ENCODE measurements at regions not wholly inside any gene's neighbourhood (a gene's known extent, or its start where the extent isn't known, plus 50 kb on each side); places are given as distances from the start of the nearest gene placed in this dataset.
"Not testable (repeated sequence)": the region's sequence is repeated elsewhere in the genome, so short reads cannot be mapped to it uniquely, and the experiment has no call there.

GRCh38 chr13:65966991-65967451, 1263.1 kb downstream of the PCDH9 start:
- FAIRE-seq (no peak), DNase-seq (ENCODE audit: insufficient read length, low spot score) (no peak)

- FAIRE-seq (no peak), DNase-seq (ENCODE audit: insufficient read length, low spot score) (no peak)
Observed at GRCh38 chr13:65965501-65965900, 1264.6 kb downstream of the PCDH9 start.

GRCh38 chr13:65964672-65965071, 1265.5 kb downstream of the PCDH9 start:
- DNase-seq (ENCODE audit: insufficient read length, low spot score): no peak
- no peak for FAIRE-seq

DNA sequence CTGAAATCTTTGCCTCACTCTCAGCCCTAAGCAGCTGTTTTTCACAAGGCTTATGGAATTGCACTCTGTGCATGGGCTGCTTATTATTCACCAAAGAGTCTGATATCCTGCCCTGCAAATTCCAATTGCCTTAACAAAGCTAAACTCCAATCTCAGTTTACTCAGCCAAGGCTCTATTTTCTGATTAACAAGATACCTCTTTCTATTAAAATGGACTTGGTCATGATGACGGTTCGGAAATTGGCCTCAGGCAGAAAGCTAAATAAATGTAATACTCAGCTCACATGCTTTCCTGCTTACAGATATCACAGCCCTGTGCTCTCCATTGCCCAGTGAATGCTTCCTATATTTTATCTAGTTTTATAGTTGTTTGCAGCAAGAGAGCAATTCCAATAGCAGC, 1270.8 kb downstream of the PCDH9 start:
- DNase-seq (ENCODE audit: insufficient read length, low spot score) (no peak), FAIRE-seq (no peak)

DNA sequence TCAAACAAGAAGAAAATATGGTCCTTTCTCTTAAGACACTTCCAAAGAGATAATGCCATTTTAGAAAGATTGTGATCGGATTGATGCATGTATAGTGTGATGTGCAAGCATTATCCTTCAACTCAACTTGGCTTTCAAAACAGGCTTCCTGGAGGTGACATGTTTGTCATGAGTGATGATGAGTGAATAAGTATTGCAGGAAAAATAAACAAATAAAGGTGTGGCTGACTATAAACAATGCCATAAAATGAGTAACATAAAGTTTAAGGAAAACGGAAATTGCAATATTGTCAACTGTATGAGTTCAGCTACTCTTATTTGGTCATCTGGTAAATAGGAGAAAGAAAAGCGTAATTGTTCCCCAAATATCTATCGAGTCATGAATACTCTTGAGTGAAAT, 1283.7 kb downstream of the PCDH9 start:
- DNase-seq (ENCODE audit: insufficient read length, low spot score) (no peak), FAIRE-seq (no peak)

GRCh38 chr13:65943708-65944107, 1286.4 kb downstream of the PCDH9 start:
- no peak for DNase-seq (ENCODE audit: insufficient read length, low spot score)
- no peak for FAIRE-seq

DNA sequence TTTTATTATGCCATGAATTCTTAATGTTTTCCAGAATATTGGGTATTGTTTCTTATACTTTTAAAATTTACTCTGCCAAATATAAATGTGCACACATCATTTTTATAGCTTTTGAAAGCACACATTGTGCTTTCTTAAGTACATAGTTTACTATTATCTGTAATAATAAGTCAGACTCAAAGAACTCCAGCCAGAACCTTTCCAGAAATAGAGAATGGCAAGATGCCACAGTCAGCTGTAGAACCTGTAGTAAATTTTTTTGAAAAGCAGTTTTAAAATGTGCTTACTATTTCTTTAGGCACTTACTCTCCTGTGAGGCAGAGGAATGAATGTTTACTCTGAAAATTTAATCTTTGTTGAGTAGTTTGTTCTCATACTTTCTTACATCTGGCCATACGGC, 1287.1 kb downstream of the PCDH9 start:
- FAIRE-seq (no peak), DNase-seq (ENCODE audit: insufficient read length, low spot score) (no peak)

DNA sequence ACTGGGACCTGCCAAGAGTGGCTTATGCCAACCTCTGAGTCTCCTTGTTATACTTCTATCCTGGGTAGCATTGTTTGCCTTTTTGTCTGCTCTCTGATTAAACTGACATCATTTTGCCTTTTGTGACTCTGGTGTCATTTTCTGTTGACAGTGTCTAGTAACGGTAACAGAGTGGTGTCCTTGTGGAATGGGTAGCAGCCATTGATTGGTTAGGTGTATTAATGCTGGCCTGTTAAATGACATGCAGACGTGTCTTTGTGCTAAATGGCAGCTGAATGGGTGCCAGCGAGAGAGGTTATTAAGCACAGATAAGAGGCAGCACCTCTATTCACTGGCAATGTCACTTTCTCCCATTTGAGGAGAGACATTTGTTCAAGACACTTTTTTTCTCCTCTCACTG, 1289.4 kb downstream of the PCDH9 start:
- no peak for DNase-seq (ENCODE audit: insufficient read length, low spot score)
- FAIRE-seq: no peak

DNA sequence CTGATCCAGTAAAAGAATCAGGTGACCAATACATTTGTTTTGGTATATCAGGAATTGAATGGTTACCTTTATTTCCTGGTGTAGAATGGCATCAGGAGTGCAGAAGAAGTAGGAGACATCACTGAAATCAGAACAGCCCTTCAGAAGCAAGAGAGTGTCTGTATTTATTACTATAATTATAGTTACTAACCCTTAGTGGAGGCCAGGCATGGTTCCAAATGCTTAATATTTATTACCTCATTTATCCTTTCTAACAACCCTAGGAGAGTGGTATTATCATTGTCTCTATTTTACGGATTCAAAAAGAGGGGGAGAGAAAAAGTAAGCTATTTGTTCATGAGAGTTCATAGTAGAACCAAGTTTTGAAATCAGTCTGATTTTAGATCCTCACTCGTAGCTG, 1292.9 kb downstream of the PCDH9 start:
- FAIRE-seq: no peak
- no peak for DNase-seq (ENCODE audit: insufficient read length, low spot score)

DNA sequence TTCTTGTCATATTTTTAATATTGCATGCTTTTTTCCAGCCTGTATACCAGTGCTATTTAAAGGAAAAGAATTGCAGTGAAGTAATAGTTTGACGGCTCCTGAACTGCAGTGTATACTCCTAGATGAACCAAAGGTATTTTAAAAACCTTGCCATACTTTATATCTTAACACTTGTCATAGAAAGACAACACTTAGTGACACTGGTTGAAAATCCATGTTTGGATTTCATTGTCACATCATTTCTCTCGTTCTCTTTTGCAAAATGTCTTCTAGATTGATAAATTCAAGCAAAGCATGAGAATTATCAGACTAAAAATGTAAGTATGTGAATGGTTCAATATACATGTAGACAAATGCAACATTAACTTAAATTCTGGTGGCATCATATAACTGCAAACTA, 1293.9 kb downstream of the PCDH9 start:
- DNase-seq (ENCODE audit: insufficient read length, low spot score) (no peak), FAIRE-seq (no peak)

DNA sequence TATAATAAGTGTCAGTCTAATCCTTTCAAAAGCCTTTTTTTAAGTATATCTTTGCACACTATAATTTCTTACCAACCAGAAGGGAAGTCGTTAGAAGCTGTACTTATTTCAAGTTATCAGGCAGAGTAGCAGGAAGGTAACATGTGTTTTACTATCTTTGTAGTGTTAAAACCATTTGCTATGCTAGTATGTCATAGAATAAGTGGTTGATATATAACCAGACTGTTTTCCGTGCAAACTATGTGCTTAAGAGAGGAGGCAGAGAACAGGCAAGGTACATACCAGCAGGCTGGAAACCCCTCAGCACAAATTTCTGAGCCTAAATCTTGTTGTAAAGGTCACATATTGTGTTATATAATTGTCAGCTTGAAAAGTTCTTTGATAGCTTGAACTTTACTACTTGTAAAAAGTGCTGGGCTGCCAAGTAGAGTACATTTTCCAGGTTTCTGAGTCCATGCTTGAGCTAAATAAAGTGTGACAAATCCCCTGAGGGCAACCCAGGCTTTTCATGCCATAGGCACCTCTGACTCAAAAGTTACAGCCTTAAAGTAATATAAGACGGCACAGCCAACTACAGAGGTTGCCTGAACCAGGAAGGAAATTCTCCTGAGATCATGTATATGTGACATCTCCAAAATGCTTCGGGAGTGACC, 1297.4 kb downstream of the PCDH9 start:
- DNase-seq (ENCODE audit: insufficient read length, low spot score) (no peak), FAIRE-seq (no peak)

DNA sequence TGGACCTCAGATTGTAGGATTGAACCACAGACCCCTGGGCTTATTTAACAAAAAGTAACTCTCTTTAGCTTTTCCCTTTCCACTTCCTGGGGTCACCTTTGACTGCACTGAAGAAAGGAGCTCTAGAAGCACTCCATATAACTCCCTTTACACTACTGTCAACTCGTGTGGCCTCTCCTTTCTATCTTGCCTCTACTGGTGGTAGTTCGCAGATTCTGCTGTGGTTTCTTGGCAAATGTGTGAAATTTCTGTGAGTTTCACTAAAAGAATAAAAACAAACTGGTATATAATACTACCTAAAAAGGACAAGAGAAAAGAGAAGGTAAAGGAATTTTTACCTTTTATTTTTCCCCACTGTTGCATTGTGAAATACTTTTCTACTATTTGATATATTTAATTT, 1298.1 kb downstream of the PCDH9 start:
- no peak for FAIRE-seq
- no peak for DNase-seq (ENCODE audit: insufficient read length, low spot score)

- no peak for DNase-seq (ENCODE audit: insufficient read length, low spot score)
- FAIRE-seq: no peak
Observed at GRCh38 chr13:65929436-65929835, 1300.7 kb downstream of the PCDH9 start.

DNA sequence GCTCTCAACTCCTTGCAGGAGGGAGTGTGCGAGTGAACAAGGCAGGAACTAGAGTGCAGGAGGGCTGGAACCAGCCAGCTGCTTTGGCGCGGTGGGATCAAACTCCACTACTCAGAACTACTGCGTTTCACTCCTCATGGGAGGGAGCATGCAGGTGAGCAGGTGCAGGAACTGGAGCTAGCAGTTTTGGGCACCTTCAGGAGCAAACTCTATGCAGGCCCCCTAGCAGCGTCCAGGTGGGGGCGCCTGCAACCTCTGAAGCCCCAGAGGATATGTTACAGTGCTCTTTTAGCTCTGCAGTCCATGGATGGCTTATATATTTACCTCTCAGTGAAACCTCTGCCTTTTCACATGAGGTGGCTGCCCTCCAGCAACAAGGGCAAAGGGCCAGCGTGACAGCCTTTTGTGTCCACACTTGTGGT, 1303.4 kb downstream of the PCDH9 start:
- DNase-seq (ENCODE audit: insufficient read length, low spot score) (no peak), FAIRE-seq (no peak)

DNA sequence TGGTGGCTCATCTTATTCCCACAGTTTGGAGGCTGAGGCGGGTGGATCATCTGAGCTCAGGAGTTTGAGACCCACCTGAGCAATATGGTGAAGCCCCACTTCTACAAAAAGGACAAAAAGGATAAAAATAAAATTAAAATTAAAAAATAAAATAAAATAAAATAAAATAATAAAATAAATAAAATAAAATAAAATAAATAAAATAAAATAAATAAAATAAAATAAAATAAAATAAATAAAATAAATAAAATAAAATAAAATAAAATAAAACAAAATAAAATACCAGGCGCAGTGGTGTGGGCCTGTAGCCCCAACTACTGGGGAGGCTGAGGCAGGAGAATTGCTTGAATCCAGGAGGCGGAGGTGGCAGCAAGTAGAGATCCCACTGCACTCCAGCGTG, 1307.3 kb downstream of the PCDH9 start:
- FAIRE-seq; DNase-seq (ENCODE audit: insufficient read length, low spot score): not testable (repeated sequence)

- no peak for DNase-seq (ENCODE audit: insufficient read length, low spot score)
- no peak for FAIRE-seq
Observed at GRCh38 chr13:65921933-65922332, 1308.2 kb downstream of the PCDH9 start.

DNA sequence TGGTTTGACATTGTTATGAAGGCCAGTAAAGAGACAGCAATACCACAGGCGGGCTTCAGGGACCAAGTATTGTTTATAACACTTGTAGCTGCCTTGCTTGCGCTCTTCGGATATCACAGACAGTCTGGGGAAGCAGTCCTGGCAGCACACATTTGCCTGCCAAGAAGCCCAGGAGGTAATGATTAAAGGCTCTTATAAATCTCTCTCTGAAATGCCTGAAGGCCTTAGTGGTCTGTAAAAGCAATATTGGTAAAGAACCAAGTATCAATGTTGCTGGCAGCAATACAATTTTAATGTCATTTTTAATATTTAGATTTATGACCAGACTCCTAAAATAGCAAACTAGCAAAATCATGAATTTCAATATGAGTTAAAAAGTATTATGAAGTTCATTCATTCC, 1312.4 kb downstream of the PCDH9 start:
- DNase-seq (ENCODE audit: insufficient read length, low spot score): no peak
- no peak for FAIRE-seq

GRCh38 chr13:65915195-65915594, 1314.9 kb downstream of the PCDH9 start:
- FAIRE-seq (no peak), DNase-seq (ENCODE audit: insufficient read length, low spot score) (no peak)

DNA sequence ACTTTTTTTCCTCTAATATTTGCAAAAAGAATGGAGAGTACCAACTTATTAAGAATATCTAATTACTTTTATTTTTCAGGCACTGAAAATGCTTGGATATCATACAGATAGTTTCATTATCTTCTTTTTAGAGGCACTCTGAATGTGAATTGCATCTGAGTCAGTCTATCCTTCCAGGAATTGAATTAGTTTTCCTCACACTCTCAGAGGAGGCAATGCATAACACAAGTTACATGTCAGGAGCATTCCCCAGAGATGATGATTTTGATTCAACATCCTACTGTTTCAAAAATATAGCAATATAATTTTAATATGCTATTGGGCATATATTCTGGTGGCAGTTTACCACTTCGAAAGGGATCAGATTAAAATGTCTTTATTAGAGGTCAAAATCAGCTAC, 1315.4 kb downstream of the PCDH9 start:
- DNase-seq (ENCODE audit: insufficient read length, low spot score) (no peak), FAIRE-seq (no peak)

- no peak for FAIRE-seq
- DNase-seq (ENCODE audit: insufficient read length, low spot score): no peak
Observed at GRCh38 chr13:65913173-65913572, 1317.0 kb downstream of the PCDH9 start.

DNA sequence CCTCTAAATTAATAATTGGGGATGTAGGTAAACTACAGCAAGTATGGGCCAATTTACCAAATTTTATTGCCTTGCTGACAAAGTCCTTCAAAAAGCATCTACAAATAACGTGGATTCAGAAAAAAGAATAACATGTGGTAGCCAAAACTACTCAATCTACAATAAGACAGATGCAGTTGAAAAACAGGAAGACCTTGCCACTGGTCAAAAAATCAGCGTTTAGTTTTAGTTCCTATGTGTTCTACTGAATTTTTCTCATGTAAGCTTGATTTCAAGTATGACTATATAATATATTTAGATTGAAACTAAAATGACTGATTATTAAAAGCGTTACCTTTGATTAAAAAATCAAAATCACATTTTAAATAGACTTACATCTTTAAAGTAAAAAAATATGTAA, 1317.6 kb downstream of the PCDH9 start:
- DNase-seq (ENCODE audit: insufficient read length, low spot score) (no peak), FAIRE-seq (no peak)

- FAIRE-seq: no peak
Observed at GRCh38 chr13:65911546-65912193, 1318.5 kb downstream of the PCDH9 start.

DNA sequence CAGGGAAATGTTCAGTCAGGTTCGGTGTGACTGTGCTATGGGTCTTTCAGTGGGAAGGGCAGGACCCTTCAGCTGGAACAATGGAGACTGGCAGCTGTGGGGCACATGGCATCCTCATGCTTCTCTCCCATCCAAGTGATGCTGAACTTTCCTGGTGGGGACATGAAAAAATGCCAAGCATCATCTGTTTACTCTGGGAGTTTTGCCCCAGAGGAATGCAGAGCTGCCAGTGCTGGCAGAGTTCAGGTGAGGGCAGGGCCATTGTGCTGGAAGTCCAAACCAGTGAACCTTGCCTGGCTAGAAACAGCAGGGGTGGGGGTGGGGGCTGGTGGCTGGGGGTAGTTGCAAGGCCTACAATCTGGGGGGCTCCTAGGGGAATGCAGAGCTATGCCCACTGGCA, 1320.6 kb downstream of the PCDH9 start:
- DNase-seq (ENCODE audit: insufficient read length, low spot score) (no peak), FAIRE-seq (no peak)

More at GRCh38 chr13:65911546-65912193, 1318.5 kb downstream of the PCDH9 start:
- no peak for DNase-seq (ENCODE audit: insufficient read length, low spot score)
